ENCODE measurements at regions not wholly inside any gene's neighbourhood (a gene's known extent, or its start where the extent isn't known, plus 50 kb on each side); places are given as distances from the start of the nearest gene placed in this dataset.

DNA sequence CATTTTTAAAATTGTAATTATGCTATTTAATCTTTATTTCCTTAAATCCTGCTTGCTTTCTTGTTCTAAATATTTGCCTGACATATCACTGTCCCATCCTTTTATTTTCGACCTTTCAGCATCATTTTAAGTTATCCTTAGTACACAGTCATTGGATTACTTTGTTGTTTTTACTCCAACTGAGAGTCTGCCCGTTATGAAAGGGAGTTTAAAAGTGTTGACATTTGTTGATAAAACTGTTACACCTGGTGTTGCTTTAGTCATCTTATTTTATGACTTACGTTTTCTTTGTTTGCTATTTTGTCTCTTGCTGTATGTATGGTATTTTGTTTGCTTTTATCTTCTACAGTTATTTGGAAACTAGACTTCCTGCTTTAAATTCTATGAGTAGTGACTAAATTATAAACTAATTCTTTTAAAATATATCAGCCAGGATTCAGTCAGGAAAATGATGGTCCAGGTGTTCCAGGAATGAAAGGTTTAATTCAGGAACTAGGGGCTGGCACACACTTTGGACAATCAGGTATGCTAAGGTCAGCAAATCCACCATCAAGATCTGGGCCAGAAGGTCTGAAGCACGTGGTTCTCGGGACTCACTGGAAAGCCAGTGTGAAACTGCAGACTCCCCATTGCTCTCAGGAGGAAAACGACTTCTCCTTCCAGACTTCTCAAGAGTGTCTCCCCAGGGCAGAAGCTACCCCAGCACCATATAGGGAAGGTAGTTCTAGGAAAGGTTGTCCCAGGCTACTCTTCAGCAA is 86.0 kb downstream of the RASSF10 start:
- DNase-seq (ENCODE audit: low read depth in 2 of 2): no peak
- TF ChIP-seq, protein P1, sequence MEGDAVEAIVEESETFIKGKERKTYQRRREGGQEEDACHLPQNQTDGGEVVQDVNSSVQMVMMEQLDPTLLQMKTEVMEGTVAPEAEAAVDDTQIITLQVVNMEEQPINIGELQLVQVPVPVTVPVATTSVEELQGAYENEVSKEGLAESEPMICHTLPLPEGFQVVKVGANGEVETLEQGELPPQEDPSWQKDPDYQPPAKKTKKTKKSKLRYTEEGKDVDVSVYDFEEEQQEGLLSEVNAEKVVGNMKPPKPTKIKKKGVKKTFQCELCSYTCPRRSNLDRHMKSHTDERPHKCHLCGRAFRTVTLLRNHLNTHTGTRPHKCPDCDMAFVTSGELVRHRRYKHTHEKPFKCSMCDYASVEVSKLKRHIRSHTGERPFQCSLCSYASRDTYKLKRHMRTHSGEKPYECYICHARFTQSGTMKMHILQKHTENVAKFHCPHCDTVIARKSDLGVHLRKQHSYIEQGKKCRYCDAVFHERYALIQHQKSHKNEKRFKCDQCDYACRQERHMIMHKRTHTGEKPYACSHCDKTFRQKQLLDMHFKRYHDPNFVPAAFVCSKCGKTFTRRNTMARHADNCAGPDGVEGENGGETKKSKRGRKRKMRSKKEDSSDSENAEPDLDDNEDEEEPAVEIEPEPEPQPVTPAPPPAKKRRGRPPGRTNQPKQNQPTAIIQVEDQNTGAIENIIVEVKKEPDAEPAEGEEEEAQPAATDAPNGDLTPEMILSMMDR (IDR thresholded peaks at IDR 0.05; ENCODE audit: low read depth, low read length): no peak
- no peak overlapping the region for H3K4me3 ChIP-seq (replicated peaks in 1 of 2; ENCODE audit: low read depth in 2 of 2, low read length in 2 of 2)

DNA sequence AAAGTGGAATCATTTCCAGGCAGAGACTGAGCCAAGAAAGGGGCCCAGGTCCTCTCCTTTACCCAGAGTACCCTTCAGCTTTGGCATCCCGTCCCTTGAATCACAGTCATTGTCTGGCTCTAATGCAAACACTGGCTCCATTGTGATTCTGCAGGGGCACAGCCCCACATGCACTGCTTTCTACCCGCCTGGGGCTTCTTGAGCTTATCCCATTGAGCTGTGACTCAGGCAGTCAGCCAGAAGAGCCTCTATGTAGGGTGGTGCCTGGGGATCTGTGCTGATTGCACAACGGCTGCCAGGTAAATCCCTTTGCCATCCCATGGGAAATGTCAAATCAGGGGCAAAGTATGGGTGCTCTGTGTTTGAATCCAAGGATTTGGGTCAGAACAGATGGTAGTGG is 88.9 kb downstream of the RASSF10 start:
- DNase-seq (ENCODE audit: low read depth in 2 of 2): no peak
- no peak overlapping the region for H3K4me3 ChIP-seq (replicated peaks in 1 of 2; ENCODE audit: low read depth in 2 of 2, low read length in 2 of 2)
- TF ChIP-seq, protein P1 (IDR thresholded peaks at IDR 0.05; ENCODE audit: low read depth, low read length): no peak

- TF ChIP-seq, protein P1 (IDR thresholded peaks at IDR 0.05; ENCODE audit: low read depth, low read length): no peak
- H3K4me3 ChIP-seq (replicated peaks in 1 of 2; ENCODE audit: low read depth in 2 of 2, low read length in 2 of 2): no peak overlapping the region
- no peak for DNase-seq (ENCODE audit: low read depth in 2 of 2)
These were observed 89.6 kb downstream of the RASSF10 start for GRCh38 chr11:13098616-13099289.

GRCh38 chr11:13101644-13102512 is 92.8 kb downstream of the RASSF10 start:
- no peak overlapping the region for H3K4me3 ChIP-seq (replicated peaks in 1 of 2; ENCODE audit: low read depth in 2 of 2, low read length in 2 of 2)
- TF ChIP-seq, protein P1 (IDR thresholded peaks at IDR 0.05; ENCODE audit: low read depth, low read length): no peak
- DNase-seq (ENCODE audit: low read depth in 2 of 2): no peak

DNA sequence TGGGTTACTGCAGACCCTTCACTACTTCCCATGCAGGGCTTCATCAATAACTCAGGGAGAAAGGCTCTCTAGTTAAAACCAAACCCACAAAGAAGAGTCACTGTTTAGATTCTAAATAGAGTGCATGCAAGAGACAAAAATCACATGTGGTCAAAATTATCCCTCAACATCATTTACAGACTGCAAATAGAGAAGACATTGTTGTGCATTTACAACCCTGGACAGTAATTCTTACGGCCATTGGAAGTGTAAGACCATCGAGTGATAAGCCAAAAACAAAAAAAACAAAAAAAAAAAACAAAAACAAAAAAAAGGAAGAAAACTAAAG is 93.4 kb downstream of the RASSF10 start:
- H3K4me3 ChIP-seq (replicated peaks in 1 of 2; ENCODE audit: low read depth in 2 of 2, low read length in 2 of 2): no peak overlapping the region

DNA sequence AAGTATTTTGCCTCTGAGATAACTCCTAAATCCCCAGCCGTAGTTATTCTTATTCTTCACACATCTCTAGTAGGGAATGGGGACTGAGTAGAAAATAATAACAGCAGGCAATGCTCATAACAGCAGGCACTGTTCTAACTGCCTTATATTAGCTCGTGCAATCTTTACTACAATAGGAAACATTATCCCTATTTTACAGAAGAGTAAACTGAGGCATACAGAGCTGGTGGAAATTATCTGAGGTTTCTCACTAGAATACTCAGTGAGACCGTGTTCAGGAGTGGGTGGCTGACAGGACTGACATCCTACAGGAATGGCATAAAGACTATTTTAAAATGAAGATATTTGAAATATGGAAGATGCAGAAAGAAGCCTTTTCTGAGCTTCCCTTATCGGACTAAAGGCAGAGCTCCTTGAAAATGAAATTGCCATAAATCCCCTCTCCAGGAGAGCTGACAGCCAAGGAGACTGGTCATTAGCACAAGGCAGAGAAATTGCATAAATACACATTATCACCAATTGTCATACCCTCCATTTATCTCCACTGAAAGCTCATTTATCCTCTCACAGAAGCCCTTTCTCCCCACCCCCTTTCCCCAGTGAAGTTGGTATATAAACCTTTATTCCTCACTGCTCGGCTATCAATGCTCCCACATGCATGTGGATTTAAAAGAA is 93.9 kb downstream of the RASSF10 start:
- TF ChIP-seq, protein P1 (IDR thresholded peaks at IDR 0.05; ENCODE audit: low read depth, low read length): no peak
- DNase-seq (ENCODE audit: low read depth in 2 of 2): no peak
- no peak overlapping the region for H3K4me3 ChIP-seq (replicated peaks in 1 of 2; ENCODE audit: low read depth in 2 of 2, low read length in 2 of 2)

More for the DNA sequence above, 93.4 kb downstream of the RASSF10 start:
- TF ChIP-seq, protein P1 (IDR thresholded peaks at IDR 0.05; ENCODE audit: low read depth, low read length): no peak
- no peak for DNase-seq (ENCODE audit: low read depth in 2 of 2)
